Cerebellar cortex (tissue), 1 donor: ENCODE measurements at regions not wholly inside any gene's neighbourhood (a gene's known extent, or its start where the extent isn't known, plus 50 kb on each side); places are given as distances from the start of the nearest gene placed in this dataset.
"Not testable (repeated sequence)": the region's sequence is repeated elsewhere in the genome, so short reads cannot be mapped to it uniquely, and the experiment has no call there.

ENCODE experiments used
- DNase-seq: peaks from one replicate; pipeline ENCODE4 v3.0.0-alpha.2; 2015; ENCODE audit warnings: low spot score

- DNase-seq = no peak
Observed at GRCh38 chr5:159786901-159787691, 129.2 kb upstream of the ADRA1B start.

DNA sequence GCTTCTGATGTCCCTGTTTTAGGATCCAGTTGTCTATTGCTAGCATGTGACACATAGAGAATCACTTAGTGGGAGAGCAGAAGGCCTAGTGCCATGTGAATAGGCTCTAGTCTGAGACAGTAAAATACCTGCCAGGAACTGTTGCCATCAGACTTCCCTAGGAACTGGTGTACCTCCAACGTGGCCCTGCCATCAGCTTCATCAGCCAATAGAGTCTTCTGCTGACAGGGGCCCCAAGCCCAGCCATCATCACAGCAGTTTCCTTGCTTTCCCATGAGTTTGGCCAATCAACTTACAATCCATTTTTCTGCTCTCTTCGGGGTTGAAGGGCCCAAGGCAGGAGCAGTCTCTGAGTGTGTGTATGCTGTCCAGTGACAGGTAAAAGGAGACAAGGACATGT lies 128.4 kb upstream of the ADRA1B start:
- DNase-seq = no peak

GRCh38 chr5:159788835-159789331 lies 127.4 kb upstream of the ADRA1B start:
- no peak for DNase-seq

GRCh38 chr5:159792180-159792579 lies 124.1 kb upstream of the ADRA1B start:
- DNase-seq = no peak

GRCh38 chr5:159797261-159797970 lies 118.9 kb upstream of the ADRA1B start:
- no peak for DNase-seq

DNA sequence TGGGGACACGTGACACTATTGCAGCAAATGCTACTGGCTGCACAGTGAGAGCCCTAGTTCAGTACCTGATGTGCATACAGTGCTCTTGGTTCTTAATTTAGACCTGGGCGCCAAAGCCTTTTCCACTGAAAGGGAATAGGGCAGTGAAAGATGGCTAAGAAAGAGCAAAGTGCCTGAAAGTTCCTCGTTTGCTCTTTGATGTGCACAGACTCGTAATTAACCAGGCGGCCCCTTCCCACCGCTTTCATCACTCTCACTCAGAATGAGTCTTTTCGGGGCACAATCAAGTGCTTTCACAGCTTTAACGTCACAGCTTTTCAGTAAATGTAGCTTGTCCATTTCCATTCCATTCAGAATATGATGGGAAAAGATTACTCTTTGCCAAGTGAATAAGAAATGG lies 116.6 kb upstream of the ADRA1B start:
- DNase-seq = no peak

DNA sequence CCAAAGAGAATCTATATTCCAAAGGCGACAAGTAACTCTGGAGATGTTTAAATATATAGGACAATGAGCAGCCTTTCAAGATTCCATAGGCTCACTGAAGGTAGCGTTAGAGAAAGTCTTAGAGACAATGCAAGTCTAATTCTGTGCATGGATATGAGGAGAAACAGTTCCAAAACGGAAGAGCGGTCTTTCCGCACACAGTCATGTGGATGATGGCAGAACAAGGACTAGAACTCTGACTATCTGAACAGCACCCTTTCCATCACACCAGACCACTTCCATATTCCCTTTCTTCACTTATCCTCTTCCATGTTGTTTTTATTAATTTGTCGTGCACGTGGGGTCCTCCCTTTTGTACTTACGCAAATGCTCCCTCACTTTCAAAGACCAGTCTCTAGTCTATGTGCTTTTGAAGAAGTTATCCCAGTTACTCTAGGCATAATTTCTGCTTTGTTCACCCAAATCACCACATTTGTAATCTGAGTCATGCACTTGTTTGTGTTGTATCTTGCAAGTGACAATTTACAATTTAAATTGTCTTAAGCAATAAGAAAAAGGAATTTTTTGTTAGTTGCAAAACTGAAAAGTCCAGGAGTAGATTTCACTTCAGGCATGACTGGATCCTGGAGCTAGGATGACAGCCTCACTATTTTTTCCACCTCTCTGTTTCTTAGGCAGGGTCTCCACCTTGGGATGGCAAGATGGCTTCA lies 116.0 kb upstream of the ADRA1B start:
- no peak for DNase-seq

DNA sequence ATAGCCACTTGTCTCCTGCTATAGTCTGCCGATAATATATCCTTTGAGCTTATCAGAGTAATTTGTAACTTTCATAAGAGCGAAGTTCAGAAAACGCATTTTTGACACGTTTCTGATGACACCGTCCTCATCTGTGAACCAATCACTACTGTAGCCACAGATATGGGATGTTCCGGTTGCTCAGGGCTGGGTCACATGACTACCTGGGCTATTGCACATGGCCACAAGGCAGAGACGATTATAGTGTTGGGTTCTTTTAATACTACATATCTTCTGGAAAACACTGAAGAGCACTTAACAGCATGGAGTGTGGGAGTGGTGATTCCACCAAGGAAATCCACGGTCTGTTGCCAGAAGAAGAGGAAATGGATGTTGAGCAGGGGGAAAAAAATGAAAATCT lies 115.0 kb upstream of the ADRA1B start:
- DNase-seq = no peak

DNA sequence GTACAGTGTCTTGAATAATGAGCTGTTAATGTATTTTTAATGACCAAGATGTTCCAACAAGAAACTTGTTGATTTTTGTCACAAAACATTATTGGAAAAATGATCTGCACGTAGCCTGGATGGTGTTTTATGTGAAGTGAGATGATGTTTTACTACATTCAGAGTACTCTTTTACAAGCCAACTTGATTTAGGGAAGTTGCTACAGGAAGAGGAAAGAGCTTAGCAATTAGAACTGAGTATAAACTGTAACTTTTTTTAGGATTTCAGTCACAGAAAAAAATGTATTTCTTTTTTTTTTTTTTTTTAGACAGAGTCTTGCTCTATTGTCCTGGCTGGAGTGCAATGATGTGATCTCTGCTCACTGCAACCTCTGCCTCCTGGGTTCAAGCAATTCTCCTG lies 113.6 kb upstream of the ADRA1B start:
- DNase-seq = no peak

GRCh38 chr5:159804121-159804520 lies 112.2 kb upstream of the ADRA1B start:
- no peak for DNase-seq

DNA sequence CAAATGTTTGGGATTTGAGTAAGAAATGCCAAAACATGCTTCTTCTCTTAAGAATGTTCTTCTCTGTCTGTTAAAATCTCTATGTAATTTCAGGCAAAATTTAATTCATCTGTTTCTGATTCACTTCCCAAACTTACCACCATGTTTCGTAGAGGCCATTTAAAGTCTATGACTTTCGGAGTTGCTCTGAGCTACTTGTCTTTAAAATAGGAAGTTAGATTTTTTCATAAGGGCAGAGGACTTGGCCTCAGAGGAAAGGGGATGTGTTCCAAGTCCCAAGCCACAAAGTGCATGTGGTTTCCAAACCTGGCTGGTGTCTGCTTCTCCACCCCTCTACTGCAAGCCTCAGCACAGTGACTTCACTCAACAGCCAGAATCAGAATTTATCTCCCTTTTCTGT lies 111.3 kb upstream of the ADRA1B start:
- DNase-seq = no peak

GRCh38 chr5:159807135-159807534 lies 109.1 kb upstream of the ADRA1B start:
- not testable (repeated sequence) for DNase-seq

DNA sequence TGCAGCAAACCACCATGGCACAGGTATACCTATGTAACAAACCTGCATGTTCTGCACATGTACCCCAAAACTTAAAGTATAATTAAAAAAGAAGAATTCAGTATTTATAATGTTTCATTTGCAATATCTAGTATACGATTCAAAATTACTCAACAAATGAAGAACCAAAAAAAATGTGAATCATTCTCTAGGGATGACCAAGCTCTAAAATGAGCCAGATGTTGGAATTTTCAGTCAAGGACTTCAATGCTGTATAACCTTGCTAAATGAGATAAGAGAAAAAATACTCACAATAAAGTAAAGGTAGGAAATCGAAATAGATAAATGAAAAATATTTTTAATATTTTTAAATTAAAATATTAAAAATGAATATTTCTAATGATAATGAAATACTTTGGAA lies 108.7 kb upstream of the ADRA1B start:
- DNase-seq = no peak

DNA sequence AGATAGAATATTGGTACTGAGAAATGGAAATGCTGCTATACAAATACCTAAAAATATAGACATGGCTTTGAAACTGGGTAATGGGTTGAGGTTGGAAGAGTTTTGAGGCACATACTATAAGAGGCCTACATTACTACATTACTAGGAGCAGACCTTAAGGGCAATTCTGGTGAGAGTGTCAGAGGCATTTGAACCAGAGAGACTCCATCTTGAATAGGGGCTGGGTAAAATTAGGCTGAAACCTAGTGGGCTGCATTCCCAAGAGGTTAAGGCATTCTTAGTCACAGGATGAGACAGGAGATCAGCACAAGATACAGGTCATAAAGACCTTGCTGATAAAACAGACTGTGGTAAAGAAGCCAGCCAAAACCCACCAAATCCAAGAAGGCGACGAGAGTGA lies 104.6 kb upstream of the ADRA1B start:
- DNase-seq = no peak

- not testable (repeated sequence) for DNase-seq
Observed at GRCh38 chr5:159812759-159813158, 103.5 kb upstream of the ADRA1B start.

GRCh38 chr5:159814222-159814621 lies 102.1 kb upstream of the ADRA1B start:
- no peak for DNase-seq

- DNase-seq = no peak
Observed at GRCh38 chr5:159814805-159815585, 101.3 kb upstream of the ADRA1B start.

DNA sequence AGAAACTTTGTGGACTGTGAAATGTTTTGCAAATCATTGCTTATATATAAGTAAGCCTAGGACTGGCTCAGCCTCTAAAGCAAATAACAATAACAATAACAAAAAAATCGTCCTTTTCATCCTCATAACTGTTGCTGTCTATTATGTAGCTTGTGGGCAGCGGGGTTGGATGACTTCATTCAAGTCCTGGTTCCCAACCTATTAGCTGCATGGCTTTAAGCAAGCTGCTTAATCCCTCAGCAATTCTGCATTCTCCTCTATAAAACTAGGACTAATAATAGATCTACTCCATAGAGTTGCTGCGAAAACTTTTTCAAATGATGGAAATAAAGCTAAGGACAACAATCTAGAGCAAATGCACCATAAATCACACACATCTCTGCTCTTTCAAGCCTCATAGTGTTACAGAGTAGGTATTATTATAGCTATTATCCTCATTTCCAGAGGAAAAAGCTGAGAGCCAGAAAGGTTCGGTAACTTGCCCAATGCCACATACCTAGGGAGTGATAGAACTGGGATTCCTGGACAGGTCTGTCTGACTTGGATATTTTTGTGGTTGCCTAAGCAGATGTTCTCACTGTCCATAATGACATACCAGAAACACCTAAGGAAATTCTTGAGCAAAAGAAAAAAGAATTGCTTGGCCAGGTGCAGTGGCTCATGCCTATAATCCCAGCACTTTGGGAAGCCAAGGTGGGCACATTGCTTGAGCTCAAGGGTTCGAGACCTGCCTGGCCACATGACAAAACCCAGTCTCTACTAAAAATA lies 98.8 kb upstream of the ADRA1B start:
- DNase-seq = no peak

DNA sequence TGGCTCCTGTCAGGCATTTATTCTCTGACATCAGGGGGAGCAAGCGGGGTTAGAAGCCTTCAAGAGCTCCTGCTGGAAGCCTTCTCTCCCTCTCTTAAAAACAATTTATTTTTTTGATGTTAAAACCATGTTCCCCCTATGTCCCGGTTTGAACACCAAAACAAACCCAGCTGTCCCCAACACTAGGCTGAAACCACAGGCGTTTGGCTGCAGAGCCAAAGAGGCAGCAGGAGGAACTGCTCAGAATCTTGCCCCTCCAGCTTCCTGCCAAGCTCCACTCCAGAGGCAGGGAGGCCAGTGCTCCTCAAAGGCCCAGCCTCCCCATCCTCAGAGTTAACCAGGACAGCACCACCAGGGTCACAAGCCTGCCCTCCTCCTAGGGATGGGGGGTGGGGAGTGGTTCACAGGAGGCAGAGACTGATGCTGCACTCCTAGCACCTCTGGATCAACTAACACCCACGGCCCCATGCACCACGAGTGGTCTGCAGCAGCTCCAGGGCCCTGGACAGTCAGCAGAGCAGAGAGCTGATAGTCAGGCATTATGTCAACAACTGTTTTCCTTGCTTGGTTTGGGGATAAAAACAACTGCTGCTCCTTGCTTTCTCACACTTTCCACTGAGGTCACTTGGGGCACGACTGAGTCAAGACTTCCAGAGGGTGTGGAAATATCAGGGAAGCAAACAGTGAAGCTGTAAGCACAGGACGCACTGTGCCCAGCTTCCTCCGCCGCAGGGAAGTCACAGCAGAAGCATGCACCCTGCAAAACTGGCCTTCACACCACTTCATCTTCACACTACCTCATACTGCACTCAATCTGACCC lies 96.5 kb upstream of the ADRA1B start:
- no peak for DNase-seq

DNA sequence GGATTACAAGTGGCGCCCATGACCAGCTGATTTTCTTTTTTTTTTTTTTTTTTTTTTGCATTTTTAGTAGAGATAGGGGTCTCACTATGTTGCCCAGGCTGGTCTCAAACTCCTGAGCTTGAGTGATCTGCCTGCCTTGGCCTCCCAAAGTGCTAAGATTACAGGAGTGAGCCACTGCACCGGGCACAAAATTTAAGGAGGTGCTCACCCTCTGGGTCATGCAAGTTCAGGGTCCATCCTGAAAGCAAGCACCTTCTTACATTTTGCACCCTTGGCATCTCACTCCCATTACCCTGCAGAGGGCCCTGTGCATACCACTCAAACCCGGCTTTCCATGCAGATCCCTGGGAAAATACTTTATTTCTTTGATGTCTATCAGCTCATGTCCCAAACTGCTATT lies 95.6 kb upstream of the ADRA1B start:
- no peak for DNase-seq
